Hepatocyte (in vitro differentiated cells): ENCODE measurements at regions not wholly inside any gene's neighbourhood (a gene's known extent, or its start where the extent isn't known, plus 50 kb on each side); places are given as distances from the start of the nearest gene placed in this dataset.

Source experiments
- DNase-seq: peaks from one replicate; pipeline ENCODE4 v3.0.0-alpha.2; 2016; ENCODE audit warnings: low spot score
- H2AFZ ChIP-seq: fragments of 200-600 bp; sonication (generic); 2 replicates; pipeline ENCODE4 v1.6.0; 2016; ENCODE audit warnings: antibody characterized with exemption, mild to moderate bottlenecking
- H3K27ac ChIP-seq: fragments of 200-600 bp; sonication (generic); 2 replicates; pipeline ENCODE4 v1.5.1; 2016; ENCODE audit warnings: mild to moderate bottlenecking
- H3K27me3 ChIP-seq: fragments of 200-600 bp; sonication (generic); 2 replicates; pipeline ENCODE4 v1.6.1; 2016
- H3K36me3 ChIP-seq: fragments of 200-600 bp; sonication (generic); replicated peaks from 2 replicates; pipeline ENCODE4 v1.5.1; 2016; ENCODE audit warnings: low read depth; ENCODE audit not compliant: insufficient read depth
- H3K4me1 ChIP-seq: fragments of 200-600 bp; sonication (generic); 2 replicates; pipeline ENCODE4 v1.5.1; 2016; ENCODE audit warnings: mild to moderate bottlenecking, moderate library complexity; ENCODE audit not compliant: insufficient read depth
- H3K4me2 ChIP-seq: fragments of 200-600 bp; sonication (generic); 2 replicates; pipeline ENCODE4 v1.6.0; 2016
- H3K4me3 ChIP-seq: fragments of 200-600 bp; sonication (generic); 2 replicates; pipeline ENCODE4 v1.5.1; 2016; ENCODE audit warnings: mild to moderate bottlenecking
- H3K79me2 ChIP-seq: fragments of 200-600 bp; sonication (generic); 2 replicates; pipeline ENCODE4 v1.6.0; 2017; ENCODE audit warnings: mild to moderate bottlenecking
- H3K9me2 ChIP-seq: fragments of 200-600 bp; sonication (generic); replicated peaks from 2 replicates; pipeline ENCODE4 v1.6.0; 2017; ENCODE audit warnings: mild to moderate bottlenecking; ENCODE audit not compliant: insufficient read depth
- H3K9me3 ChIP-seq: fragments of 200-600 bp; sonication (generic); 2 replicates; pipeline ENCODE4 v1.5.1; 2016; ENCODE audit warnings: low read depth, mild to moderate bottlenecking
- H4K20me1 ChIP-seq: fragments of 200-600 bp; sonication (generic); 2 replicates; pipeline ENCODE4 v1.6.0; 2016; ENCODE audit warnings: mild to moderate bottlenecking; ENCODE audit not compliant: insufficient read depth, poor library complexity, severe bottlenecking
- EZH2 ChIP-seq: fragments of 200-600 bp; sonication (generic); IDR thresholded peaks from 2 replicates; pipeline ENCODE4 v1.6.1; 2016; ENCODE audit warnings: antibody characterized with exemption, mild to moderate bottlenecking, borderline replicate concordance
- EZH2phosphoT487 ChIP-seq: fragments of 200-600 bp; sonication (generic); IDR thresholded peaks from one replicate; pipeline ENCODE4 v1.6.1; 2018; ENCODE audit warnings: antibody characterized with exemption, mild to moderate bottlenecking, low read depth, moderate library complexity; ENCODE audit not compliant: unreplicated experiment, severe bottlenecking
- WGBS: methylation state at CpG from one replicate; pipeline ENCODE4 v1.1.6; 2016; ENCODE audit warnings: low lambda C conversion rate; ENCODE audit errors: missing lambda C conversion rate; 5-methylcytosine and 5-hydroxymethylcytosine counted together
- TF ChIP-seq, protein P1 (sequence below): fragments of 200-600 bp; sonication (generic); IDR thresholded peaks from 2 replicates; pipeline ENCODE4 v1.5.1; 2016; ENCODE audit warnings: antibody characterized with exemption, mild to moderate bottlenecking; ENCODE audit not compliant: poor library complexity

- no peak overlapping the region for H3K4me2 ChIP-seq
- H3K9me2 ChIP-seq = no peaks in the 10 kb centered on the region
- H3K36me3 ChIP-seq = no peaks in the 10 kb centered on the region
- no peak overlapping the region for H3K4me3 ChIP-seq
- H3K9me3 ChIP-seq = no peaks in the 10 kb centered on the region
- no peaks in the 10 kb centered on the region for H3K4me1 ChIP-seq
- H2AFZ ChIP-seq = no peak overlapping the region
- H3K27ac ChIP-seq = no peak overlapping the region
- TF ChIP-seq, protein P1, sequence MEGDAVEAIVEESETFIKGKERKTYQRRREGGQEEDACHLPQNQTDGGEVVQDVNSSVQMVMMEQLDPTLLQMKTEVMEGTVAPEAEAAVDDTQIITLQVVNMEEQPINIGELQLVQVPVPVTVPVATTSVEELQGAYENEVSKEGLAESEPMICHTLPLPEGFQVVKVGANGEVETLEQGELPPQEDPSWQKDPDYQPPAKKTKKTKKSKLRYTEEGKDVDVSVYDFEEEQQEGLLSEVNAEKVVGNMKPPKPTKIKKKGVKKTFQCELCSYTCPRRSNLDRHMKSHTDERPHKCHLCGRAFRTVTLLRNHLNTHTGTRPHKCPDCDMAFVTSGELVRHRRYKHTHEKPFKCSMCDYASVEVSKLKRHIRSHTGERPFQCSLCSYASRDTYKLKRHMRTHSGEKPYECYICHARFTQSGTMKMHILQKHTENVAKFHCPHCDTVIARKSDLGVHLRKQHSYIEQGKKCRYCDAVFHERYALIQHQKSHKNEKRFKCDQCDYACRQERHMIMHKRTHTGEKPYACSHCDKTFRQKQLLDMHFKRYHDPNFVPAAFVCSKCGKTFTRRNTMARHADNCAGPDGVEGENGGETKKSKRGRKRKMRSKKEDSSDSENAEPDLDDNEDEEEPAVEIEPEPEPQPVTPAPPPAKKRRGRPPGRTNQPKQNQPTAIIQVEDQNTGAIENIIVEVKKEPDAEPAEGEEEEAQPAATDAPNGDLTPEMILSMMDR = no peak
- H4K20me1 ChIP-seq = no peaks in the 10 kb centered on the region
- 64% methylated on average over 8 of the region's 8 CpGs for WGBS
- DNase-seq = peak; percentile 69
- H3K79me2 ChIP-seq = no peaks in the 10 kb centered on the region
- H3K27me3 ChIP-seq = peaks cover 2% of the 10 kb centered on the region
Observed at GRCh38 chr1:5551274-5551975, 440.8 kb downstream of the NPHP4 start.

GRCh38 chr1:5548266-5548665 is 444.0 kb downstream of the NPHP4 start:
- Histone ChIP-seq H3K36me3 (no peaks in the 10 kb centered on the region), H3K27me3 (peaks cover 6% of the 10 kb centered on the region), H3K4me2 (no peak overlapping the region), H3K79me2 (no peaks in the 10 kb centered on the region), H3K4me1 (no peaks in the 10 kb centered on the region), H3K9me3 (no peaks in the 10 kb centered on the region), H3K4me3 (no peak overlapping the region), H4K20me1 (no peaks in the 10 kb centered on the region), H3K9me2 (no peaks in the 10 kb centered on the region), H3K27ac (no peak overlapping the region), H2AFZ (no peak overlapping the region)
- no peak for TF ChIP-seq EZH2
- TF ChIP-seq, protein P1 = no peak
- TF ChIP-seq EZH2phosphoT487 = no peak
- DNase-seq = no peak

GRCh38 chr1:5543235-5543634 is 449.0 kb downstream of the NPHP4 start:
- TF ChIP-seq EZH2phosphoT487 (no peak), EZH2 (no peak)
- TF ChIP-seq, protein P1 = no peak

GRCh38 chr1:5532811-5533210 is 459.4 kb downstream of the NPHP4 start:
- H2AFZ ChIP-seq = no peak overlapping the region
- H3K27ac ChIP-seq = no peak overlapping the region
- TF ChIP-seq, protein P1 = no peak
- TF ChIP-seq EZH2phosphoT487 (no peak), EZH2 (no peak)
- 94% methylated on average over 3 of the region's 3 CpGs for WGBS
- H3K36me3 ChIP-seq = no peaks in the 10 kb centered on the region
- no peaks in the 10 kb centered on the region for H3K4me1 ChIP-seq
- no peaks in the 10 kb centered on the region for H3K9me3 ChIP-seq
- H4K20me1 ChIP-seq = no peaks in the 10 kb centered on the region
- no peaks in the 10 kb centered on the region for H3K79me2 ChIP-seq
- DNase-seq = no peak
- no peak overlapping the region for H3K4me3 ChIP-seq
- no peaks in the 10 kb centered on the region for H3K9me2 ChIP-seq
- no peaks in the 10 kb centered on the region for H3K27me3 ChIP-seq
- H3K4me2 ChIP-seq = no peak overlapping the region

More at GRCh38 chr1:5543235-5543634, 449.0 kb downstream of the NPHP4 start:
- H2AFZ ChIP-seq = no peak overlapping the region
- no peak overlapping the region for H3K4me2 ChIP-seq
- peaks cover 6% of the 10 kb centered on the region for H3K27me3 ChIP-seq
- H3K4me3 ChIP-seq = no peak overlapping the region
- no peaks in the 10 kb centered on the region for H3K9me2 ChIP-seq
- 78% methylated on average over 5 of the region's 5 CpGs for WGBS
- H3K27ac ChIP-seq = no peak overlapping the region
- H3K79me2 ChIP-seq = no peaks in the 10 kb centered on the region
- H4K20me1 ChIP-seq = no peaks in the 10 kb centered on the region
- no peaks in the 10 kb centered on the region for H3K9me3 ChIP-seq
- DNase-seq = no peak
- H3K4me1 ChIP-seq = no peaks in the 10 kb centered on the region
- no peaks in the 10 kb centered on the region for H3K36me3 ChIP-seq
